ENCODE measurements at regions not wholly inside any gene's neighbourhood (a gene's known extent, or its start where the extent isn't known, plus 50 kb on each side); places are given as distances from the start of the nearest gene placed in this dataset.
"Not testable (repeated sequence)": the region's sequence is repeated elsewhere in the genome, so short reads cannot be mapped to it uniquely, and the experiment has no call there.

GRCh38 chr6:93918258-93918657, 498.9 kb upstream of the EPHA7 start:
- DNase-seq, result no peak

- DNase-seq, result no peak
Observed at GRCh38 chr6:93917216-93917615, 497.9 kb upstream of the EPHA7 start.

GRCh38 chr6:93916716-93917115, 497.4 kb upstream of the EPHA7 start:
- DNase-seq, result no peak

DNA sequence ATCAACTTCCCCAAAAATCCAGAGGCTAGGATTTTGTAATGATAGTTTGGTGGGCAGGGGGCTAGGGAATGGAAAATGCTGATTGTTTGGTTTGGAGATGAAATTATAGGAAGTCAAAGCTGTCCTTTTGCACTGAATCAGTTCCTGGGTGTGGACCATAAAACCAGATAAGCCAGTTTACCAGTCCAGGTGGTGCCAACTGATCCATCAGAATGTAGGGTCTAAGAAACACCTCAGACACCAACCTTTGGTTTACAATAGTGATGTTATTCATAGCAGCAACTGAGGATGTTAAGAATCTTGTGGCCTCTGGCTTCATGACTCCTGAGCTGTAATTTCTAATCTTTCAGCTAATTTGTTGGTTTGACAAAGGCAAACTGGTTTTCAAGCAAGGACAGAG, 496.6 kb upstream of the EPHA7 start:
- no peak for DNase-seq

- DNase-seq, result no peak
Observed at GRCh38 chr6:93902517-93902916, 483.2 kb upstream of the EPHA7 start.

DNA sequence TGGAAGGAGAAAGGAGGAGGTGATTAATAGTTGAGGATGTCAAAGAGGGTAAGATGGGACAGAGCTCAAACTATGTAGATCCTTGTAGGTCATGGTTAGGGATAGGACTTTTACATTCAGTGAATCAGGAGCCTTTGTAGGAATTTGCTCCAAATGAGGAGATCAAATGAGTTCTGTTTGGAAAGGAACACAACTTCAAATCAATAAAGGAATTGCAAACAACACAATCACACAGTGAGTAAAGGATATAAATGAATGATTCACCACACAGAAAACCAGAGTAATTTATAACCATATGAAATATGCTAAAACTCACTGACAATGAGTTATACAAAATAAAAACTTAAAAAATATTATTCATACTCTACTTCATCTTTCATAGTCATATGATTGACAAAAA, 480.8 kb upstream of the EPHA7 start:
- DNase-seq, result no peak

DNA sequence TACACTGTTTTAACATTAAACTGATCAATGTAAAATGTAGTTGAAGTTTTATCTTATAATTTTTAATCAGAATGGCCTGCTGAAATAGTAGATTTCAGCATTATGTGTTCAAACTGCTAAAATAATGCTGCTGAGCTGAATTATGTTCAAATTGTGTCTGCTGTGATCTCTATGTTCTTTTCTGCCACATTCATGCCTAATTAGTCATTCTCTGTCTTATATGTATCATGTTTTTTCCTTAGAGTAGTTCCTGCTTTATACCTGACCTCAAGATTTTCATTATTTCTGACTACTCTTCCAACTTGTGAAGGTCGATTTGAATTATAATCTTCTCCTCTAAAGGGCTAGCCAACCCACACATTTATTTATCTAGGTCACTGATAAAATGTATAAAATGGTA, 476.7 kb upstream of the EPHA7 start:
- no peak for DNase-seq

- no peak for DNase-seq
Observed at GRCh38 chr6:93894521-93894920, 475.2 kb upstream of the EPHA7 start.

GRCh38 chr6:93889713-93890112, 470.4 kb upstream of the EPHA7 start:
- no peak for DNase-seq

DNA sequence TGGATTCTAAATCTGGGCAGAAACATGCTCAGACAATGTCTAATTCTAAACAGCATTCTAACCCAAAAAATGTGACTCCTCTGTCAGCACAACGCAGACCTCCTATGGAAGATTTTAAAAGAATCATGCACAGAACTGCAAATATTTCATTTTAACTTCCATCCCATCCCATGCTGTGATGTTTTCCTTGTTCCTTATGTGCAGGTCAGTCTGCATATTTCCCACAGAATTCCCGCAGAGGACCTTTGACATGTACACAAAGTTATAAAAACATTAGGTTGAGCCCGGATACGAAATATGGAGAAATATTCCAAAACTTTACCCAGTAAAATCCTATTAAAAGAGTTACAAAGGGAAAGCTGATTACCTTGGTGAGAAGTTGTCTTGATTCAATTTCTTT, 467.1 kb upstream of the EPHA7 start:
- DNase-seq, result no peak

- DNase-seq, result no peak
Observed at GRCh38 chr6:93859971-93860370, 440.6 kb upstream of the EPHA7 start.

DNA sequence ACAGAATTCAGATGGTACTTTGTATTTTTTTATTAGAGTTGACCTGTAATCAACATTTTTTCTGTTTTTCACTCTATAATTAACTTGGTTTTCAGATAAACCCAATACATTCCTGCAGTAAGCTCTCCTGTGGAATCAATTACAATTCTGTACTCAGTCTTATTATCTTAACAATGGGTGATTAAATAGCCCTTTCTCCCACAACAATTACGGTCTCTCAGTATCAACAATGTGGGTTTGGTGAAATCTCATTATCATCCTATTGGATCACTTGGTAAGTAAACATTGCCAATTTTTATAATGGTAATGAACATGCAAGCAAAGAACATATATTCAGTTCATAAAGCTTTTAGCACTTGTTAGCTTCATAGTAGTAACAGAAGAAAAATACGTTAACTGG, 438.9 kb upstream of the EPHA7 start:
- no peak for DNase-seq

- DNase-seq, result no peak
Observed at GRCh38 chr6:93849857-93850256, 430.5 kb upstream of the EPHA7 start.

DNA sequence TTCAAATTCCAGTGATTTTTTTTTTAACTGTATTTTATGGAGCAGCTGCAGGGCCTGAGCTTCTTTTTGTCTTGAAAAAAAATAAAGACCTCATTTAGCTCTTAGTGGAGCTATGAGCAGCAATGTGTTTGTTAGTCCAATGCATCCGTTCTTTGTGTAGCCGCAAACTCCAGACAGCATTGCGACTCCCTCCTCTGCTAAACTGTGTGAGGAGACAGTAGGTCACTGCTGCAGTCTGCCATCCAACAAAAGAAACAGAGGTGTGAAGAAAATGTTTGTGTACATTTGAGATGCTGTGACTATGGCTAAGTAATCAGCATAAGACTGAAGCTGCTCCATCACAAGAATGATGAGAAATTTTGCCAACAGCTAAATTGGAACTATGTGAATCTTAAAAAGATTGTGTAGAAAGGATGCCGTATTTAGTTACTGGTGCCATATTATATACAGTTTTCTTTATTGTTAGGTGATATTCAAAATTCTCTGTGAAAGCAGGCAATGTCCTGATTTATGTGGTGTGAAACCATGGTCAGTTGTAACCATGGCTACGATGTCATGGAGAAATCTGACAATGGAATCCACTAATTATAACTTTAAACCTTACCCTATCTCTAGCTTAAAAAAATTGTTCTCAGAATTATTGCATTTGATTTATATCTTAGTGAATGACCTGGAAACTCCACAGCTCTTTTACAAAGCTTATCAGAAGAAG, 428.8 kb upstream of the EPHA7 start:
- DNase-seq, result no peak

DNA sequence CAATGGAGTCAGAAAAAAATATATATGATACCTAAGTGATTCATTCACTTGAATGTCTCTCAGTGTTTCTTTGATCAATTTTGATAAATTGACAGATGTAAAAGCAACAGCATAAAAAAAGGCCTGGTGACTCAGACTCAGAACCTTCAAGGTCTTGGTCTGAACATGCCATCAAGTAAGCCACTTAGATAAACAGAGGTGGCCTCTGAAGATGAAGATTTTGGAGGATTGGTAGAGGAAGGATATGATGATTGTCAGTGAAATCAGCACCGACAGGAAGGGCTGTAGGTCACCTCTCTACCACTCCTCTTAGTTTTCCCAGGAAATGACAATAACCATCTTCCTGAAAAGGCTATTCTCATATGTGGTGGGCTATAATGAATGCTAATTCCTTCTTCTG, 422.8 kb upstream of the EPHA7 start:
- DNase-seq, result no peak

GRCh38 chr6:93835451-93836145, 416.2 kb upstream of the EPHA7 start:
- not testable (repeated sequence) for DNase-seq

GRCh38 chr6:93835026-93835425, 415.7 kb upstream of the EPHA7 start:
- DNase-seq, result not testable (repeated sequence)

- DNase-seq, result not testable (repeated sequence)
Observed at GRCh38 chr6:93833326-93833725, 414.0 kb upstream of the EPHA7 start.

DNA sequence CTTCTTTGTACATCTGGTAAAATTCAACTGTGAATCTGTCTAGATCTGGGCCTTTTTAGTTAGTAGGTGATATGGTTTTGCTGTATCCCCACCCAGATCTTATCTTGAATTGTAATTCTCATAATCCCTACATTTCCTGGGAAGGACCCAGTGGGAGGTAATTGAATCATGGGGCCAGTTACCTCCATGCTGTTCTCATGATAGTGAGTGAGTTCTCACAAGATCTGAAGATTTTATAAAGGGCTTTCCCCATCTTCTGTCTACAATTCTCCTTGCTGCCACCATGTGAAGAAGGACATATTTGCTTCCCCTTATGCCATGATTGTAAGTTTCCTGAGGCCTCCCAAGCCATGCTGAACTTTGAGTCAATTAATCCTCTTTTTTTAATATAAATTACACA, 410.4 kb upstream of the EPHA7 start:
- not testable (repeated sequence) for DNase-seq

DNA sequence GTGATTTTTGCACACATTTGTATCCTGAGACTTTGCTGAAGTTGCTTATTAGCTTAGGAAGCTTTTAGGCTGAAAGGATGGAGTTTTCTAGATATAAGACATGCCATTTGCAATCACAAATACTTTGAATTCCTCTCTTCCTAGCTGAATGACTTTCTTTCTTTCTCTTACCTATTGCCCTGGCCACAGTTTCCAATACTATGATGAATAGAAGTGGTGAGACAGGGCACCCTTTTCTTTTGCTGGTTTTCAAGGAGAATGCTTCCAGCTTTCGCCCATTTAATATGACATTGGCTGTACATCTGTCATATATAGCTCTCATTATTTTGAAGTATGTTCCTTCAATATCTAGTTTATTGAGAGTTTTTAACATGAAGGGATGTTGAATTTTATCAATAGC, 409.6 kb upstream of the EPHA7 start:
- DNase-seq, result no peak

DNA sequence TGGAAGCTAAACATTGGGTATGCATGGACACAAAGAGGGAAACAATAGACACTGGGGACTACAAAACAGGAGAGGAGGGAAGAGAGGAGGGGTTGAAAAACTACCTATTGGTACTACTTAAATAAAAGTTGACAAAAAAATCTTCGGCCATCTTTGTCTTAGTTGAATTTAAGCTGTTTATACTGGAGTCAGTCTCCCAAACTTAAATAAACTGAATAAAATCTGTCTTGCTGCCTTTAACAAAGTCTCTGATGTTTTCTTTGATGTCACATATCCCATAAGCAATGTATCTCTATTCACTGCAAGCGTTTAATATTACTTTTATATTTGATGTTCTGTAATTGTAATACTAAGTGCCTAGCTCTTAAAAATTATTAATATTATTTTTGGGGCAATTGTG, 409.2 kb upstream of the EPHA7 start:
- no peak for DNase-seq

- DNase-seq, result no peak
Observed at GRCh38 chr6:93827728-93828127, 408.4 kb upstream of the EPHA7 start.

DNA sequence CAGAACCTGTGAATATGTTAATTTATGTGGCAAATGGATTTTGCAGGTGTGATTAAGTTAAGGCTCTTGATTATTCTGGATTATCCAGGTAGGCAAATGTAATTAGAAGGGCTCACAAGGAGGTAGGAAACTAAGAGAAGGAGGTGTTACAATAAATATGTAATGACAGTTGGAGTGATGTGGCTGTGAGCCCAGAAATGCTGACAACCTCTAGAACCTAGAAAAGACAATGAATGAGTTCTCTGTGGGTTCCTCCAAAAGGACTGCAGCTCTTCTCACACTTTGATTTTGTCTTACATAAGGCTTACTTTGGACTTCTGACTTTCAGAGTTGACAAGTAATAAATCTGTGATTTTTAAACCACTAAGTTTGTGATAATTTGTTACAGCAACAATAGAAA, 406.6 kb upstream of the EPHA7 start:
- no peak for DNase-seq

DNA sequence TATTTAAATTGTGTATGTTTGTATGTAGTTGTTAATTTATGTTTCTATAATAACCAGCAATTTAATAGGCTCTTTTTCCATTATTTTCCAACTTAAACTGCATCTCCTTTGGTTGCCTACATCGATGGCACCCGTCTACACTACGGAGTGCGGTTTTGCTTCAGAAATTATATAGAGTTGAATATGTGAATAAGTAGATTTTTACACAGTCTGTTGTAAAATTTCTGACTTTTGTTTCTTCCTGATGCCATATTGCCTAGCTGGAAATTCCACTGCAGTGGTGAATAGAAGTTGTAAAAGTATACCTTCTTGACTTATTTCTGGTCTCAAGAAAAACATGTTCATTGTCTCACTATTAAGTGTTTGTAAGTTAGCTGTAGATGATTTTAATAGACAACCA, 404.1 kb upstream of the EPHA7 start:
- no peak for DNase-seq

Measured in CD4-positive, alpha-beta T cell treated with Interleukin-17A for 1 hour (primary cell).